NCI-H2171 (cell line): ENCODE measurements at regions not wholly inside any gene's neighbourhood (a gene's known extent, or its start where the extent isn't known, plus 50 kb on each side); places are given as distances from the start of the nearest gene placed in this dataset.

Experiments
- DNase-seq: peaks from one replicate; lab custom pipeline; 2025; lab: John Stamatoyannopoulos, UW

DNA sequence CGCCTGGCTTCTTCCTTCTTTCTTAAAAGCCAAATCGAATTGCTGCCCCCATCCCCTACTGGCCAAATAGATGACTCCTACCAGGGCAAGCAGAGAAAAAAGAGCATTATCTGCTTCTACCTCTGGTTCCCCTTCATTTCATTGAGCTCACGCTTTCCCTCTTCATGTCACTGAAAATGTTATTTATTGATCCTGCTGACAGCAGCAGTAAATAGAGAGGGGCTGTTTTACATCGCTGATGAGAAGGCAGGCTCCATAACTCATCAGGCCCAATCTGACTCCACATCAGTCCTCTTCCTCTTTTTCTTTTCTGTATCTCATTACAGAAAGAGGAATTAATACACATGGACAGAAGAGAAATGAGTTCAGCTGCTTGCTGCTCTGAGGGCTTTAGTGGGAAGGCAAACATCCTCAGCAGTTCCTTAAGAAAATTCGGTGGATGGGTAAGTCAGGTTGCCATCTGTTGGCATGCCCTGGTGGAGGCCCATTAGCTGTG is 904.1 kb downstream of the KCNMA1 start:
- no peak for DNase-seq

DNA sequence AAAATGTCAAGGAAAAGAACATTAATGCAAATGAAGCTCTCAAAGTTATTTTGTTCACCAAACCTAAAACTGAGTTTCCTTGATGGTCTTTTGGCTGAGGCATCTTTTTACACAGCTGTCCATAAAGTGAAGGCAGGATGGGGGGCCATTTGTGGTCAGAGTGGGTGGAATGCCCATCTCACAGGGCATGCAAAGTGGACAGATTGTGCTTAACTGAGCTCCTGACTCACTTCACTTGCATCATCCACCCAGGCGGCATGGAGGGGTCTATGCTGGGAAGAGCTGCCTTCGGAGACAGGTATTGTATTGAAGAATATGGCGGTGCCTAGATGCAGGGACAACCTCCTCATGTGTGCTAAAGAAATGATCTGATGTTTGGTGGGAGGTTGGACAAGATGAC is 905.3 kb downstream of the KCNMA1 start:
- DNase-seq, result no peak

GRCh38 chr10:76729841-76730487 is 907.6 kb downstream of the KCNMA1 start:
- no peak for DNase-seq

DNA sequence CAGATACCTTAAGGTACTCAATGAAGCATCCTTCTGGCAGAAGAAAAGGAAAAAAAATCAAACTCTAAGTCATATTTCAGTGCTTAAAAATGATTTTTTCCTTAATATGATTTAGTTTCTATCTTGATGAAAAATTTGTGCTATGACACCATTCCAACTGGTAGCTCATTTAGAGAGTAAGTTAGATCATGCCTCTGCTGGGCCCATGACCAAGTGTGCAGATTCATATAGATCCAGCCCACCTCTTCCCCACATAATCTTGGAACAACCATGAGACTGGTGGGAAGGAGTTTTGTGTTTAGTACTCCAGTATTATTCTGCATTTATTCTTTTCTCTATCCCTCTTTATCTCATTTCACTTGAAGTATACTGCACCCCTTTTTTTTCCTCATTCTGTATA is 908.3 kb downstream of the KCNMA1 start:
- no peak for DNase-seq

GRCh38 chr10:76727038-76727437 is 910.6 kb downstream of the KCNMA1 start:
- DNase-seq, result peak; percentile 14

GRCh38 chr10:76723844-76724243 is 913.8 kb downstream of the KCNMA1 start:
- no peak for DNase-seq

DNA sequence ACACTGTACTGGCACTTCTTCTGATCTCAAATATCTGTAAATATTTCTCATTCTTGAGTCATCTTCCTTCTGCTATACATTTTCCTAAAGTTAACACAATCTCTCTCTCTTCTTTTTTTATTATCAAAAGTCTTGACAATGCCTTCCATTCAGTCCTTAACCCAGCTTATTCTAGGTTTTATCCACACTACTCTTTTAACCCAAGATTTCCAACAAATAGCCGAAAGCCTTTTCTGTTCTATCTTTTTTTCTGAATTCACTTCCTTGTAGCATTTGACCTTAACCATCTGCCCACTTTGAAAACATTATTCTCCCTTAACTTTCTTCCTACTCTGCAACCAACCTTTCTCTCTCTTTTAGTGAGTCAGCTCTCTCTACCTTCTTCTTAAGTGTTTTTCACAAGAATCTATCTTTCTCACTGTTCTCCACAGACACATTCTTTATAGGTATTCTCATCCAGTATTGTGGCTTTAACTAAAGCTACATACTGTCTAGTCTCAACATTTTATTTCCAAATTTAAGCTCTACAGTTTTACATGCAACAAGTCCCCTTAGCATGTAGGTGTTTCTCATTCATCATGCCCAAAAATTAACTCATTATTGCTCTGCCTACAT is 915.6 kb downstream of the KCNMA1 start:
- DNase-seq, result no peak

DNA sequence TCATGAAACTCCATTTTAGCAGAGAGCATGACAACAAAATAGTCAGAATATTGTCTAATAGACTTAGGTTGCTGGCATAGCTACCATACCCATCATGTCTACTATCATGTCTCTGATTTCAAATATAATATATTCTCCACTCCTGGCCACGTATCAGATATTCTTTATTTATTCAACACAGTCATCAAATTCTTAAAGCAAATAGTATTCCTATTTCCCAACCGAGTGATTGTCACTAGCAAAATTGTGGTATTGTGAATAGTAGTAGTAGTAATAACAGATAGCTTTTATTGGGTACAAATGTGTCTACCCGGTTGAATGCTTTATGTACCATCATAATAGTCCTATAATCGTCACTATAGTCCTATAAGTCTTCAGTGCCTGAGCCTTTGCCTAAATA is 918.6 kb downstream of the KCNMA1 start:
- DNase-seq, result no peak

- no peak for DNase-seq
Observed at GRCh38 chr10:76717141-76717540, 920.5 kb downstream of the KCNMA1 start.

DNA sequence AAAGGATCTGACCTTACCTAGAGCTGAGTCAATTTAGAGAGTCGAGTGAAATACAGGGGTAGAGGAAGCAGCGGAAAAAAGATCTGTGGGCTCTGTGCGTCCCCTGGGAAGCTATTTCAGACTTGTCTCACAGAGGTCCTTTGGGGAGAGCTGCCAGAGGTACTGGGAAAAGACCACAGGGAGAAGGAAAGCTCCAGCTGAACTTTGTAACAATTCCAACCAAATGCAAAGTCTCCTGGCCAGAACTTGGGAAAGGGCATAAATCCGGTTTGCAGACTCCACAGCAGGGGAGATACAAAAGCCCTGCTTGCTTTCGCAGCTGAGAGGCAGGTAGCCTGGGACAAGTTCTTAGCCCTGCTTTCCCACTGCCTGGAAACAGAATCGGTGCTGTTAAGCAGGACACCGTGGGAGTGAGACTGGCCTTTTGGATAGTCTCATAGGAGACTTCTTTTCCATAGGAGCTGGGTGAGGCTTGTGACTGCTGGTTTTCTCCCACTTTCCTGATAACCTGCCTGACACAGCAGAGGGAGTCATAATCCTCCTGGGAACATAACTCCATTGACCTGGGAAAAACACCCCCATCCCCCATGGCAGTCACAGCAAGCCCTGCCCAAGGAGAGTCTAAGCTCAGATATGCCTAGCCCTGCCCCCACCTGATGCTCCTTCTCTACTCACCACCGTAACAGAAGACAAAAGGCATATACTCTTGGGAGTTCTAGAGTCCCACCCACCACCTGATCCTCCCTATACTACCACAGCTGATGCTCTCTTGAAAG is 926.2 kb downstream of the KCNMA1 start:
- DNase-seq, result peak; percentile 7

DNA sequence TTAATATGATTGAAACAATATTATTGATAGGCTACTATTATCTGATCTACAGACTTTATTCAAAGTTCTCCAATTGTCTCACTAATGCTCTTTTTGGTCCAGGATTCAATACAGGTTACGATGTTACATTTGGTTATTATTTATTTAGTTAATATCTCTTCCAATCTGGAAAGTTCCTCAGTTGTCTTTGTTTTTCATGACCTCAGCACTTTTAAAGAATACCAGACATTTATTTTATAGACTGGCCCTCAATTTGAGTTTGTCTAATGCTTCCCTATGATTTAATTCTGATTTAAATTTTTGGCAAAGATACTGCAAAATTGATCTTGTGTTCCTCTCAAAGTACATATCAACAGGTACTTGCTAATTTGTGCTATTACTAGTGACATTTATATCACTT is 937.4 kb downstream of the KCNMA1 start:
- no peak for DNase-seq

- no peak for DNase-seq
Observed at GRCh38 chr10:76697923-76698322, 939.7 kb downstream of the KCNMA1 start.

GRCh38 chr10:76695069-76695468 is 942.5 kb downstream of the KCNMA1 start:
- DNase-seq, result no peak

GRCh38 chr10:76686201-76686600 is 951.4 kb downstream of the KCNMA1 start:
- no peak for DNase-seq

DNA sequence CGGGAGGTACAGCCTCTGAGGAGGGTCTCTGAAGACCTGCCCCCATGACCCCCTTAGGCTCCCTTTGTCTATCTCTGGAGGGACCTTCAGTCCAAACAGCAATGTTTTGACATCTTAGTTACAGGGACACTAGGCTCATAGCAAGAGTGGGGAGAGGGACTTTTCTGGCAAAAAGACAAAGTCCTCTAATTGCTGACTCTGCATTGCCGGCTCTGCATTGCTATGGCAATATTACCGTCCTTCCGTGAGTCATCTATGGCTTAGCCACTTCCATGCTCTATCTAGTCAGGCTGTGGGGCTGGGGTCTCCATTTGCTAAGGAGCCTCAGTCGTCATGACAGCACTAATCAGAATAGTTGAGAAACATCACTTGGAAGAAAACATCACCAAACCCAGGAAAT is 952.6 kb downstream of the KCNMA1 start:
- no peak for DNase-seq

DNA sequence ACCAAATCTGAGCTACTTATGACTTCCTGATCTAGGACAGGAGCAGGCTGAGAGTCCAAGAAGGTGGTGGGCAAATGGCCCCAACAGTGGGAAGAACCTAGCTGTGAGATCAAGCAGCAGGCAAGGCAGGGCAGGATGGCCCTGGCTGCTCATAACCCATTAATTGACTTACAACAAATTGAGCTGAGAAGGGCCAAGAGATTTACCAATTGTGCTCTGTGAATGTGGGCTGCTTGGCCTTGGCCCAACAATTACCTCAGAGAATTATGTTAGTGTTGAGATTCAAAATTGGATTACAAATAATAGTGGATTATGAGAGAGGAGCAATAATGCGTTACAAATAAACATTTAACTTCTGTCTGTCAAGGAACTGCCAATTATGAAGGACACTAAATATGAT is 956.5 kb downstream of the KCNMA1 start:
- DNase-seq, result no peak

GRCh38 chr10:76679030-76679429 is 958.6 kb downstream of the KCNMA1 start:
- no peak for DNase-seq

GRCh38 chr10:76675951-76676587 is 961.5 kb downstream of the KCNMA1 start:
- no peak for DNase-seq

DNA sequence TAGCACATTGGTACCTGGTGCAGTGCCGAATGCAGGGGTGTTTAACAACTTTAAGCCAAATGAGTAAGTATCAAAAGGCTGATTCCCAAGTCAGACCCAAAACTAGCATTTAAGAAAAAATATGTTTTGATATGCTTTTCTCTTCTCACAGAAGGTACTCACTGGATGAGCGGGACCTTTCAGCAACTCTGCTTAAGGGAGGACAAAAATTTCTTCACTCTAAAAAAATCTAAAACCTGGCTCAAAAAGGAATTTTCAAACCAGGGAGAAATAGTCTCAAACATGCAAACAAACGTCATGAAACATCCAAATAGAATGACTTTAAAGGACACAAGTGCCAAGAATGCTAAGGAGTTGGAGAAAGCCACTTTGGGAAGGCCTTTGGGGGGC is 962.1 kb downstream of the KCNMA1 start:
- DNase-seq, result no peak

DNA sequence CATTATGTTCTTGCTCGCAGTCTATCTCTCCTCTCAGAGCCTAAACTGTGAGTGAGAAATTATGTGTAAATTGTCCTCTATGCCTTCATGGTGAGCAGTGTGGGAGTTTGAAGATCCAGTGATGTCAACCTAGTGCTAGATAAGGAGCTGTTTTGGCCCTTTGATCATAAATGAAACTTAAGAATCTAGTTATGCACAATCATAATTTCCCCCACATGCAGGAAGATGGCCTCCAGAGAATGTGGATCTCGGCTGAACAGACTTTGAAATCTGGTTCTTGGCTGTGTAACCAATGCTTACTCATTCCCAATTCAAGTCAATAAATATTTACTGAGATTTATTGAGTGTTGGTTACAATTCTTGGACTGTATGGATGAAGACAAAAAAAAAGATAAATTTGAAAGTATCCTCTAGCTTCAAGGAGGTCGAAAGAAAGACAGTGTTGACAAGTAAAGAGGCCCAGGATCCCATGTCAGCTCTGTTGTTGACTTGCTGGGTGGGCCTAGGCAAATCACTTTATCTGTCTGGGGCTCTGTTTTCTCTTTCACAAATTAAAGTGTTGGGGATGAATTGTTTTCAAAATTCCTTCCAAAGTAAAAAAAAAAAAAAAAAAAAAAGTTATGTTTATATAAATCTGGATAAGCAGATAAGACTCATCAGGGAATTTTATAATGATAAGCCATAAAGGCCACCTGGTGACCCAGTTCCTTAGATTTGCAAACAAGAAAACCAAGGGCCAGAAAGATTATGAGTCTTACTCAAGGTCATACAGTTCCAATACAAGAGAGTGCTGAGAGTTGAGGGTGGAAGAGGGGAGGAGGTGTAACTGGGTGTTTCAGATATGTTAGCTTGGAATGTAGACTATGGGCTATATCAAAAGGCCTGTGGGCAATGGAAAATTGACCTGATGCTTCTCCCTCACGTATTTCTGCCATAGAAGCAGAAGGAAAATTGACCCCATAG is 969.9 kb downstream of the KCNMA1 start:
- DNase-seq, result no peak

GRCh38 chr10:76666891-76667290 is 970.7 kb downstream of the KCNMA1 start:
- DNase-seq, result no peak

GRCh38 chr10:76665029-76665428 is 972.6 kb downstream of the KCNMA1 start:
- no peak for DNase-seq
